GM18517 (cell line): ENCODE measurements at regions not wholly inside any gene's neighbourhood (a gene's known extent, or its start where the extent isn't known, plus 50 kb on each side); places are given as distances from the start of the nearest gene placed in this dataset.

ENCODE experiments used
- ATAC-seq: cut with Tn5 transposase; IDR thresholded peaks from one replicate; pipeline ENCODE4 v1.9.1; 2021; ENCODE audit warnings: mild to moderate bottlenecking, moderate library complexity; ENCODE audit not compliant: unreplicated experiment

DNA sequence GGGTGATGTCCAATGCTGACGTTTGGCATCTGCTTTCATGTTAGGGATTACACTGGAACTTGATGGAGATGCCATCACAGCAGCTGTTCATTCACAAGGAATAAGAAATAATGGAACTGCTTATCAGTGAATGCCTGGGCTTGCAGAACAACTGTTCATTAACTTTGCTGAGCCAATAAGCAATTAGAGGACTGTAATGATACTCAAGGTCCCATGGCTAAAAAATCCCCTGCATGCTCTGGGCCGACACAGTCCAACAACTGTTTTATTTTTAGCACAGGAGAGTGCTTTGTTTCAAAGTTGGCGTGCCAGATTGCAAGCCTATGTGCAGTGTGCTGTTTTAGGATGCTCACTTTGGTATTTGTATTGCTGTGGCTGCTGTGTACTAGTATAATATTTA, 408.0 kb upstream of the RGPD4 start:
- no peak for ATAC-seq

GRCh38 chr2:107419191-107419590, 407.5 kb upstream of the RGPD4 start:
- no peak for ATAC-seq

- no peak for ATAC-seq
Measured at GRCh38 chr2:107428781-107429180, 397.9 kb upstream of the RGPD4 start.

- no peak for ATAC-seq
Measured at GRCh38 chr2:107430006-107430405, 396.7 kb upstream of the RGPD4 start.

DNA sequence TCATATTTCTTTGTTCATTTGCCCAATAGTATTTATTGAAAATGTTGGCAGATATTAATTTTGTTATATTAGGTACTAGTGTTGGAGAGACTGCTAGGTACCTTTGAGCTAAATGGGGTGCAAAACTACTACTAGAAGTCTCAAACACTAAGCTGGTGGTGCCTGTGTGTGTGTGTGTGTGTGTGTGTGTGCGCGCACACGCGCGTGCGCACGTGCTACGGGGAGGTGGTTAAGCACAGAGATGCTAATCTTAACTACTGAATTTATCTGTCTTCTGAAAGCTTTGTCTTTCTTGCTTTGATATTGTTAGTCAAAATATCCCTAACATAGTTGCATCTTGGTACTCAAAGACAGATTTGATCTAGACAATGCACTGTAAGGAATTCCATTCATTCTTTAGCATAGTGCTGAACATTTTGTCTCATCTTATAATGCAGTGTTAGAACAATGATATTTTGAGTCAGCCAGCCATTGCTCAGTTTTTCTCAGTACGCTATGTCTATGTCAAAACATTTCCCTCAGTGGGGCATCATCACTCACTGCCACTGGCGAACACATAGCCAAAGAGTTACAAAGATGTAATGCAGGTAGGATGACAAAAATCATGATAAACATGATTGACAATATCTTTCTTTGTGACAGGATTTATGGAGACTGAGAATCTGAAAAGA, 396.0 kb upstream of the RGPD4 start:
- ATAC-seq: no peak

- ATAC-seq: no peak
Measured at GRCh38 chr2:107436281-107436680, 390.4 kb upstream of the RGPD4 start.

- ATAC-seq: no peak
Measured at GRCh38 chr2:107437265-107437664, 389.4 kb upstream of the RGPD4 start.

DNA sequence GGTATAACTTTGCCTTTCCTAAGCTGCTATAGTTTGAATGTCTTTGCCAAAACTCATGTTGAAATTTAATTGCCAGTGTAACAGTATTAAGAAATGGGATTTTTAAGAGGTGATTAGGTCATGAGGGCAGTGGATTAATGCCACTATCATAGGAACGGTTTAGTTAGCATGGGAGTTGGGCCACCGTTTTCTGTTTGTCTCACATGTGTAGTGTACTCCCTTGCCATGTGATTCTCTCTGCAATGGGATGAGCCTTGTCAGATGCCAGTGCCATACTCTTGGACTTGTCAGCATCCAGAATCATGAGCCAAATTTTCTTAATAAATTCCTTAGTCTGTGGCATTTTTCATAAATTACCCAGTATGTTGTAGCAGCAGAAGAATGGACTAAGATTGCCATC, 388.9 kb upstream of the RGPD4 start:
- ATAC-seq: no peak

- no peak for ATAC-seq
Measured at GRCh38 chr2:107448160-107448559, 378.5 kb upstream of the RGPD4 start.

DNA sequence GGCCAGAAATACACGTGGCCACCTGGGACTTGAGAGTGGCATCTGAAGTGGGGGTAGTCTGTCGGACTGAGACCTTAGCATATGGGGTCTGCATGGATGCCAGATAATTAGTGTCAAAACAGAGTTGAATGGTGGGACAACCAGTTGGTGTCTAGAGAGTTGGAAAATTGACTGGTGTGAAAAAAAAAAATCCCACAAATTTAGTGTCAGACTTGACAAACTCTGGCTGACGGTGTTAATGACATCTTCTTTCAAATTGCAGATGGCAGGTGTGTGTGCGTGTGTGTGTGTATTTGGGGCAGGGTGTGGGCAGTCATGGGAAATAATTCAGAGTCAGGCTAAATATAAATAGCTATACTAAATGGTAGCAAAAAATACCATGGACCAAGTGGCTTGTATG, 365.4 kb upstream of the RGPD4 start:
- no peak for ATAC-seq

- no peak for ATAC-seq
Measured at GRCh38 chr2:107462181-107462580, 364.5 kb upstream of the RGPD4 start.

GRCh38 chr2:107466241-107466640, 360.5 kb upstream of the RGPD4 start:
- no peak for ATAC-seq

GRCh38 chr2:107466984-107467773, 359.5 kb upstream of the RGPD4 start:
- ATAC-seq: no peak

GRCh38 chr2:107469437-107469995, 357.2 kb upstream of the RGPD4 start:
- no peak for ATAC-seq

- ATAC-seq: no peak
Measured at GRCh38 chr2:107473150-107473549, 353.5 kb upstream of the RGPD4 start.

GRCh38 chr2:107475859-107476258, 350.8 kb upstream of the RGPD4 start:
- ATAC-seq: no peak

GRCh38 chr2:107502539-107502938, 324.2 kb upstream of the RGPD4 start:
- ATAC-seq: no peak

GRCh38 chr2:107511970-107512789, 314.5 kb upstream of the RGPD4 start:
- ATAC-seq: no peak

- ATAC-seq: no peak
Measured at GRCh38 chr2:107525406-107525805, 301.3 kb upstream of the RGPD4 start.

DNA sequence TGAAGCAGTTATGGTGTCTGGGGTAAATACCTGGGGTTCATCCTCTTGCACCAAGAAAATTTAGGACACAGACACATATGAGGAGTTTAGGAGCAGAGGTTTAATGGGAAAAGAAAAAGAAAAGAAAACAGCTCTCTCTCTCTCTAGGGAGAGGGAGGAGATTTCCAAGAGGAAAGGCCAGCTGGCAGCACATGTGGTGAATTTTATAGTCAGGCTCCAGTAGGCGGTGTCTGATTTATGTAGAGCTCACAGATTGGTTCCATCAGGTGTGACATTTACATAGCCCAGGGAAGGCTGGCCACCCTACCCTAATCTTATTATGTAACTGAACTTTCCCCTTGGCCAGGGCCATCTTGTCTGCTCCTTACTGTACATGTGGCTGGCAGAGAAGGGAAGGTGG, 297.5 kb upstream of the RGPD4 start:
- ATAC-seq: no peak

DNA sequence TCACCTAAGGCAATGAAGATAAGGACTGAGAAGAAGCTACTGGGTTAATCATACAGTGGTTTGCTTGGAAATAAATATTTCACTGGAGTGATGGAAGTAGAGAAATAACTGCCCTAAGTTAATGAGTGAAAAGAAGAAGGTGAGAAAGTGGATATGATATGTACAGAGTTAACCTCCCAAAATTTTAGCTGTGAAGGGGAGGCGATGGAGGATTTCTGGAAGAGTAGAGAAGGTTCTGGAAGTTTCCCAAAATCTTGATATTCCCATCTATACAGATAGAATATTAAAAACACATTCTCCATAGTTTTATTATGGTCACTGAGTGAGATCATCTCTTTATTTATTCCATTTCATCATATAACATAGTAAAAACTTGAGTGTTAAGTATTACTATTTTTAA, 296.6 kb upstream of the RGPD4 start:
- no peak for ATAC-seq
